ENCODE measurements at regions not wholly inside any gene's neighbourhood (a gene's known extent, or its start where the extent isn't known, plus 50 kb on each side); places are given as distances from the start of the nearest gene placed in this dataset.

GRCh38 chr14:61176686-61177085 lies 104.5 kb downstream of the TMEM30B start:
- no peak overlapping the region for H3K4me3 ChIP-seq (ENCODE audit: low read depth in 1 of 3, low read length in 3 of 3)
- no peaks in the 10 kb centered on the region for H3K4me1 ChIP-seq (ENCODE audit: control insufficient read depth in 4 of 4, insufficient read depth in 4 of 4, low read length in 3 of 4)
- H3K27me3 ChIP-seq (ENCODE audit: control insufficient read depth in 4 of 4, insufficient read depth in 4 of 4, low read length in 3 of 4): no peaks in the 10 kb centered on the region
- no peak overlapping the region for H3K9ac ChIP-seq (ENCODE audit: low read depth in 1 of 2, low read length in 2 of 2)
- WGBS: 52% methylated on average over 2 of the region's 2 CpGs
- no peaks in the 10 kb centered on the region for H3K36me3 ChIP-seq (ENCODE audit: control insufficient read depth in 4 of 4, insufficient read depth in 3 of 4, low read depth in 1 of 4, low read length in 3 of 4)
- no peak overlapping the region for H3K27ac ChIP-seq (ENCODE audit: low read depth in 1 of 2, low read length in 2 of 2)
- no peak for DNase-seq (ENCODE audit: low spot score)
- no peak for TF ChIP-seq ATF3 (IDR thresholded peaks at IDR 0.05)
- H3K9me3 ChIP-seq (ENCODE audit: control insufficient read depth in 4 of 4, low read length in 3 of 4): peaks cover 0 to 3% (median 0%) of the 10 kb centered on the region in 4 donors

- H3K36me3 ChIP-seq (ENCODE audit: control insufficient read depth in 4 of 4, insufficient read depth in 3 of 4, low read depth in 1 of 4, low read length in 3 of 4): no peaks in the 10 kb centered on the region
- TF ChIP-seq FOXA2 (IDR thresholded peaks at IDR 0.05) (no peak), CTCF (IDR thresholded peaks at IDR 0.05; ENCODE audit: low read depth, low read length, missing input control) (no peak), GABPA (IDR thresholded peaks at IDR 0.05 in 1 of 2, conservative IDR thresholded peaks at IDR 0.05 in 1 of 2) (no peak), NR2F2 (IDR thresholded peaks at IDR 0.05) (no peak)
- no peaks in the 10 kb centered on the region for H3K4me1 ChIP-seq (ENCODE audit: control insufficient read depth in 4 of 4, insufficient read depth in 4 of 4, low read length in 3 of 4)
- H3K4me3 ChIP-seq (ENCODE audit: low read depth in 1 of 3, low read length in 3 of 3): no peak overlapping the region
- no peak overlapping the region for H3K27ac ChIP-seq (ENCODE audit: low read depth in 1 of 2, low read length in 2 of 2)
- H3K9ac ChIP-seq (ENCODE audit: low read depth in 1 of 2, low read length in 2 of 2): no peak overlapping the region
- peaks cover 0 to 3% (median 0%) of the 10 kb centered on the region in 4 donors for H3K27me3 ChIP-seq (ENCODE audit: control insufficient read depth in 4 of 4, insufficient read depth in 4 of 4, low read length in 3 of 4)
- whole genome bisulfite sequencing: 88% methylated on average over 2 of the region's 2 CpGs
- DNase-seq (ENCODE audit: low spot score): no peak
- H3K9me3 ChIP-seq (ENCODE audit: control insufficient read depth in 4 of 4, low read length in 3 of 4): peaks cover 0 to 3% (median 0%) of the 10 kb centered on the region in 4 donors
These were observed 106.2 kb downstream of the TMEM30B start for GRCh38 chr14:61174987-61175386.

- DNase-seq (ENCODE audit: low spot score): no peak
- 79% methylated on average over 6 of the region's 6 CpGs for WGBS
- Histone ChIP-seq H3K9me3 (ENCODE audit: control insufficient read depth in 4 of 4, low read length in 3 of 4) (peaks cover 0 to 3% (median 0%) of the 10 kb centered on the region in 4 donors), H3K4me1 (ENCODE audit: control insufficient read depth in 4 of 4, insufficient read depth in 4 of 4, low read length in 3 of 4) (no peaks in the 10 kb centered on the region), H3K36me3 (ENCODE audit: control insufficient read depth in 4 of 4, insufficient read depth in 3 of 4, low read depth in 1 of 4, low read length in 3 of 4) (no peaks in the 10 kb centered on the region), H3K4me3 (ENCODE audit: low read depth in 1 of 3, low read length in 3 of 3) (no peak overlapping the region), H3K27me3 (ENCODE audit: control insufficient read depth in 4 of 4, insufficient read depth in 4 of 4, low read length in 3 of 4) (peaks cover 0 to 3% (median 0%) of the 10 kb centered on the region in 4 donors), H3K27ac (ENCODE audit: low read depth in 1 of 2, low read length in 2 of 2) (no peak overlapping the region), H3K9ac (ENCODE audit: low read depth in 1 of 2, low read length in 2 of 2) (no peak overlapping the region)
- no peak for TF ChIP-seq HNF4A (conservative IDR thresholded peaks at IDR 0.05)
- TF ChIP-seq REST (IDR thresholded peaks at IDR 0.05): no peak
- TF ChIP-seq TAF1 (conservative IDR thresholded peaks at IDR 0.05): no peak
- no peak for TF ChIP-seq RAD21 (IDR thresholded peaks at IDR 0.05)
- no peak for TF ChIP-seq JUND (IDR thresholded peaks at IDR 0.05)
- no peak for TF ChIP-seq FOXA2 (IDR thresholded peaks at IDR 0.05)
- TF ChIP-seq YY1 (IDR thresholded peaks at IDR 0.05): no peak
- no peak for TF ChIP-seq EGR1 (IDR thresholded peaks at IDR 0.05; ENCODE audit: low read depth in 2 of 2)
- TF ChIP-seq NR2F2 (IDR thresholded peaks at IDR 0.05): no peak
- TF ChIP-seq ZBTB33 (IDR thresholded peaks at IDR 0.05): no peak
- no peak for TF ChIP-seq SP1 (IDR thresholded peaks at IDR 0.05)
- no peak for TF ChIP-seq CTCF (IDR thresholded peaks at IDR 0.05; ENCODE audit: low read depth, low read length, missing input control)
- TF ChIP-seq RXRA (IDR thresholded peaks at IDR 0.05): no peak
- no peak for TF ChIP-seq ATF3 (IDR thresholded peaks at IDR 0.05)
- TF ChIP-seq MAX (IDR thresholded peaks at IDR 0.05): no peak
- TF ChIP-seq HNF4G (IDR thresholded peaks at IDR 0.05): no peak
These were observed 106.7 kb downstream of the TMEM30B start for GRCh38 chr14:61174441-61174891.

Data from liver (tissue), 8 donors.